Endothelial cell of umbilical vein (primary cell): ENCODE measurements at regions not wholly inside any gene's neighbourhood (a gene's known extent, or its start where the extent isn't known, plus 50 kb on each side); places are given as distances from the start of the nearest gene placed in this dataset.

Experiments used
- EZH2 ChIP-seq: IDR thresholded peaks from 2 replicates; pipeline ENCODE4 v1.6.1; 2012; ENCODE audit warnings: borderline replicate concordance, low read depth, mild to moderate bottlenecking, moderate library complexity, low read length, inconsistent platforms; ENCODE audit not compliant: severe bottlenecking
- FOS ChIP-seq: IDR thresholded peaks from 2 replicates; pipeline ENCODE4 v1.6.1; 2011; ENCODE audit warnings: mild to moderate bottlenecking, low read length, moderate library complexity, borderline replicate concordance; ENCODE audit not compliant: insufficient read depth
- JUN ChIP-seq: IDR thresholded peaks from 2 replicates; pipeline ENCODE4 v1.6.1; 2011; ENCODE audit warnings: borderline replicate concordance, low read depth; ENCODE audit not compliant: insufficient read length, insufficient read depth
- MYC ChIP-seq: IDR thresholded peaks from one replicate; pipeline ENCODE4 v1.6.1; 2011; ENCODE audit warnings: mild to moderate bottlenecking, low read depth, low read length
- POLR2A ChIP-seq: IDR thresholded peaks from 2 replicates; pipeline ENCODE4 v1.6.1; 2012; ENCODE audit warnings: low read depth, mild to moderate bottlenecking, control low read depth, low read length
- POLR2AphosphoS5 ChIP-seq: IDR thresholded peaks from 2 replicates; pipeline ENCODE4 v1.6.1; 2012; ENCODE audit warnings: low read depth, mild to moderate bottlenecking, control low read depth, low read length, moderate library complexity; ENCODE audit not compliant: insufficient read depth
- TF ChIP-seq, protein P1 (sequence below), 2 donors: IDR thresholded peaks; 1 replicate in 1 of 2; 2 replicates in 1 of 2; pipeline ENCODE4 v1.5.1; 2011; ENCODE audit warnings: low read length in 2 of 2, mild to moderate bottlenecking in 2 of 2, moderate library complexity in 2 of 2, control low read depth in 1 of 2, inconsistent platforms in 1 of 2, low read depth in 1 of 2; ENCODE audit not compliant: insufficient read depth in 1 of 2; ENCODE audit errors: extremely low read depth in 1 of 2
- TF ChIP-seq, protein P2 (sequence below): IDR thresholded peaks from 2 replicates; pipeline ENCODE4 v1.6.1; 2011; ENCODE audit not compliant: insufficient read depth, insufficient read length

GRCh38 chr2:173557497-173557896, 202.8 kb downstream of the CDCA7 start:
- TF ChIP-seq, protein P1, sequence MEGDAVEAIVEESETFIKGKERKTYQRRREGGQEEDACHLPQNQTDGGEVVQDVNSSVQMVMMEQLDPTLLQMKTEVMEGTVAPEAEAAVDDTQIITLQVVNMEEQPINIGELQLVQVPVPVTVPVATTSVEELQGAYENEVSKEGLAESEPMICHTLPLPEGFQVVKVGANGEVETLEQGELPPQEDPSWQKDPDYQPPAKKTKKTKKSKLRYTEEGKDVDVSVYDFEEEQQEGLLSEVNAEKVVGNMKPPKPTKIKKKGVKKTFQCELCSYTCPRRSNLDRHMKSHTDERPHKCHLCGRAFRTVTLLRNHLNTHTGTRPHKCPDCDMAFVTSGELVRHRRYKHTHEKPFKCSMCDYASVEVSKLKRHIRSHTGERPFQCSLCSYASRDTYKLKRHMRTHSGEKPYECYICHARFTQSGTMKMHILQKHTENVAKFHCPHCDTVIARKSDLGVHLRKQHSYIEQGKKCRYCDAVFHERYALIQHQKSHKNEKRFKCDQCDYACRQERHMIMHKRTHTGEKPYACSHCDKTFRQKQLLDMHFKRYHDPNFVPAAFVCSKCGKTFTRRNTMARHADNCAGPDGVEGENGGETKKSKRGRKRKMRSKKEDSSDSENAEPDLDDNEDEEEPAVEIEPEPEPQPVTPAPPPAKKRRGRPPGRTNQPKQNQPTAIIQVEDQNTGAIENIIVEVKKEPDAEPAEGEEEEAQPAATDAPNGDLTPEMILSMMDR (IDR thresholded peaks at IDR 0.05; ENCODE audit: extremely low read depth in 1 of 2, insufficient read depth in 1 of 2, low read depth in 1 of 2, low read length in 2 of 2): no peak
- TF ChIP-seq, protein P2, sequence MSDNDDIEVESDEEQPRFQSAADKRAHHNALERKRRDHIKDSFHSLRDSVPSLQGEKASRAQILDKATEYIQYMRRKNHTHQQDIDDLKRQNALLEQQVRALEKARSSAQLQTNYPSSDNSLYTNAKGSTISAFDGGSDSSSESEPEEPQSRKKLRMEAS: no peak
- no peak for TF ChIP-seq POLR2AphosphoS5
- no peak for TF ChIP-seq POLR2A
- TF ChIP-seq JUN: no peak
- TF ChIP-seq EZH2: no peak
- no peak for TF ChIP-seq FOS
- TF ChIP-seq MYC: no peak
